ENCODE measurements at regions not wholly inside any gene's neighbourhood (a gene's known extent, or its start where the extent isn't known, plus 50 kb on each side); places are given as distances from the start of the nearest gene placed in this dataset.

DNA sequence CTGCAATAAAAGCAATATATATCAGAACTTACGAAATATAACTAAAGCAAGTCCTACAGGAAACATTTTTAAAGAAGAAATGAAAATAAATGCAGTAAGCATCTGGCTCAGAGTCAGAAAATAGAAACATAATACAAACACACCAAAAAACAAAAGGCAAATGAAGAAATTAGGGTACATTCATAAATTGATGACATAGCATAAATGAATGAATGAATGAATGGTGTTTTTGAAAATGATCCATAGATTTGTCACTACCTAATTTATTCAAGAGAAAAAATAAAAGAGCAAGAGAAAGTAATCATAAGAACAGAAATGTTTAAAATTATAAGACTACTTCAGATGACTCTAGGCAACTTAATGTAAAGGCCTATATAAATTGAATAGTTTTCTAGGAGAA lies 226.1 kb upstream of the CDH20 start:
- DNase-seq: no peak

DNA sequence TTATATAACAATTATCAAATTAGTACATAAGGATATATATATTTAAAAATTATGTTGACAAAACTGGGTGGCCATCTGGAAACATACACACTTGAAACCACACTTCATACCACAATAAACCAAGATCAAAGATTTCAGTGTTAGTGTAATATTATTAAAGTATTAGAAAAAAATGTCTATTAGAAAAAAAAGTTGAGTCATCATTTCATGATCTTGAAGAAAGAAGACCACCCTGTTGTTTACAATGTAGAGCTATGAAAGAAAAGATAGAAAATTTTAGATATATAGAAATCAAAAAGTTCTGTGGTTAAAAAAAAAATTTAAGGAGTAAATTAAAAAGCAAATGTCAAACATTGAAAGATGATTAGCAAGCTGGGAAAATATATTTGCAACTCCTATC lies 224.5 kb upstream of the CDH20 start:
- no peak for DNase-seq

DNA sequence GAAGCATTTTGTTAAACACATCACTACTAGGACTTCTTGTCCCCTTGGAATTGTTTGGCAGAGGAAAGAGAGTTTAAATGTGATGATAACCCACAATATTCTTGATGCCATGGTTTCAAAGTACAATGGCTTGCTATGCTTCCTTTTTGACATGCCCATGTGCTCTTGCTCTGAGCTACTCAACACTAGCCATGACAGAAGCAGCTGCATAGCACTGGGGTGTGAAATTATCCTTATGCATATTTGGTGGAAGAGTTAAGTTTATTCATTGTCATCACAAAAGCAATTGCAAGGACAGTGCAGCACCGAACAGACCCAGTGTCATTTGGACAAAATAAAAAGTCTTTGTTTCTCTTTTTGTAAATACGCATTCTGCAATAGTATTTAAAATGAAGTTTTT lies 209.9 kb upstream of the CDH20 start:
- DNase-seq: no peak

DNA sequence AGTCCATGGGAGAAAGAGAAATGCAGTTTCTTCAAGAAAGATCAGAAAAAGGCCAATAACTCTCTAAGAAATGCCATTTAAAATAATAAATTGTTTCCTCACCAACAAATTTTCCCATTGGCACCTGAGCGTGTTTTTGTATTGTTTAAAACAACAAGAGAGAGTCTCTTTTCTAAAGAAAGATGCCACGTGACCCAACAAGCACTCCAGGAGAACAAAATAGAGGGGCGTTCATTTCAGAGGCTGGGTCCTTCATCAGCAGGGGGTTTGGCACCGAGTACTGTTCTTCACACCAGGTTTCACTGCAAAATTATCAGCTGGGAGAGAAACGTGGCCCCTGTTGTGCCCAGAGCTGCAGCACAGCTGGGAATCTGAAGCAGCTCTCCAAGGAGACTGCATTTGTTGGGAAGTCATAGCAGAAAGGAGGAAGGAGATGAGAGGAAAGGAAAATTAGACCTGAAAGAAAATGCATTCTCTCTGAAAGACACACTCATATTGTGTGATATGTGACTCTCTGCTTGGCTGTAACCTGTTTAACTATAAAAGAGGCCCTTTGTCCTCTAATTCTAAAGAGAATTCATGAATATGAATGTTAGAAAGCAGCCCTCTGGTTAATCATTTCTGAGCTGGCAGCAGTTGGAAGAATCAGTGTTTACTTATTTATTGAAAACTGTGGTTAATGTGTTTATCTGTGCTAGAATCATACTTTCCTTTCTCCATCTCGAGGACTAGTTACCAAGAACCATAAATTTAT lies 205.3 kb upstream of the CDH20 start:
- DNase-seq: no peak

DNA sequence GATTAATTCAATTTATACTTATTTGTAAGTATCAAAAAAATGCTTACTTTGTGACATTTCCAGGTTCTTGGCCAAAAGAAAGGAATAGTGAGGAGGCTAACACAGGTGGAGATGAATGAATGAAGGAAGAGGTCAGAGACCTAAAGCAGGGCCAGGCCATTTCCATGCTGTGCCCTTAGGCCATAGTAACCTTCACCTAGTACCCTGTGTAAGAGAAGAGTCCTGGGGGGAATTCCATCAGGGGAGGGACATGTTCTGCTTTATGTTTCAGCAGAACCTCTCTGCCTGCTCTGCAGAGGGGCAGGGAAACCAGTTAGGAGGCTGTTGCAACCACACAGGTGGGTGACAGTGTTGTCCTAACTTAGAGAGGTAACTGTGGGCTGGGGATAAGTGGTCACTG lies 204.2 kb upstream of the CDH20 start:
- no peak for DNase-seq

DNA sequence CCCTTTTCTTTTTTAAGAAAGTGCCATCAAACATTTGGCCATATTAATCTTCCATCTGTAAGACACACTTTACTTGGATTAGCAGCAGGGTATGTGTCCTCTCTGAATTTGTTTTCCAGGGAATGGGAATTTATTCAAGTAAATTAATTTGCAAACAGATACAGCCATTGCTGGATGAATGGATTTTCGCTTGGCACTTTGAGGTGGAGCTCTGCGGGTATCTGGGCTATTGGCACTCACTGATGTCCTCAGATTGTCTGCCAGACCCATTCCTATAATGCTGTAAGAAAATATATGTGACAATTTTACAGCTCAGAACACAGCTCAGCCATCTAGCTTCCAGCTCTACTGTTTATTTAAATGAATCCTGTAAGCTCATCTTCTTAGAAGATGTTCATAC lies 201.2 kb upstream of the CDH20 start:
- DNase-seq: no peak

DNA sequence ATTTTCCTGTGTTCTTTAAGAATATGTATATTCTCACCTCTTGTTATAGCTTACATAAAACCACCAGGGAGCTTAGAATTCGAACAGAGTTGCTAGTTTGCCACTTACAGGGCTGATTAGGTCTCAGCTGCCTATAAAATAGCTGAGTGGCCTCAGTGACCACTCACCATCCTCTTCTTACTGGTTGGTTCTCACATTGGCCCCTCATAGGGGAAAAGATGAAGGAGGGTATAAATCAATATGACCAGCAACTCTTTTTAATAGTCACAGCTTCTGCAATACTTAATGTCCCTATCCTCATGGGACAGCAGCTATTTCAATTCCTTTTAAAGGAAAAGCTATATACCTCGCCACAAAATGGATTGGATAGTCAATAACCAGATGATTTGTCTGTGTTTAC lies 199.4 kb upstream of the CDH20 start:
- DNase-seq: no peak

DNA sequence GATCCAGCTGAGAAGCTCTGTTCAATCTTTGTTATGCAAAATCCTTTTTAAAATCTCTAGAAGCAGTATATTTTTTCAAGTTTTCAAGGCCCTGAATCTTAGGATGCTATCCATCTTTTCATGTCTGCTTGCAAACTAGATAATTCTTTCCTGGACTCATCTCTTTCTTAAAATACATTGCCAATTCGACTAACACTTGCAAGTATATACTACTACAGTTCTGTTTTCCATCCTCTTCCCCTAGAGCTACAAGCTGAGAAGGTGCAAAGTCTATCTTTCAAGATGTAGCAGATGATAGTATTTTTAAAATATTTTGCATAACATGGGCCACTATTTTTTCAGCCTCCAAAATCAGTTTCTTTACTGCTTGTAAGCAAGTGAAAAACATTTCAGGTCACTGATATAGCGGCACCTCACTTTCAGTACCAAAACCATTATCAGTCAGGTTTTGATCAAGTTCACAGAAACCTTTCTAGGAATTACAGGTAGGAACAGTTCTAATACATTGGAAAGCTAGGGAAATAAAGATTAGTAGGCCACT lies 196.4 kb upstream of the CDH20 start:
- DNase-seq: no peak

DNA sequence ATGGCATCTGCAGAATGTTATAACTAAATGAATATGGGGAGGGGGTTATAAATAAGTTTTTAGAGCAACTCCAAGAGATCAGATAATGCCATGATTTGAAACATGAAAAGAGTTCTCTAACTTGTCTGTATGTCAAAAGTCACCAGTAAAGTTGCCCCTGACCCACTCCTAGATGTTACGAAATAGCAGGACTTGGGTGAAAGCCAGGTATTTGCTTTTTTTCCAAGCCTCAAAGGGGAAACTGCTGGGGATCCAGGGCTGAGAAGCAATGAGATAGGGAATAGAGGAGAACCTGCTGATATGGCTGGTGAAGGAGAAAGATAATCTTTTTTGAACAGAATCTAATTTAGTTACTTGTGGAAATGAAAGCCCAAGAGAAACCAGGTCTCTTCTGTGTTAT lies 191.5 kb upstream of the CDH20 start:
- no peak for DNase-seq

DNA sequence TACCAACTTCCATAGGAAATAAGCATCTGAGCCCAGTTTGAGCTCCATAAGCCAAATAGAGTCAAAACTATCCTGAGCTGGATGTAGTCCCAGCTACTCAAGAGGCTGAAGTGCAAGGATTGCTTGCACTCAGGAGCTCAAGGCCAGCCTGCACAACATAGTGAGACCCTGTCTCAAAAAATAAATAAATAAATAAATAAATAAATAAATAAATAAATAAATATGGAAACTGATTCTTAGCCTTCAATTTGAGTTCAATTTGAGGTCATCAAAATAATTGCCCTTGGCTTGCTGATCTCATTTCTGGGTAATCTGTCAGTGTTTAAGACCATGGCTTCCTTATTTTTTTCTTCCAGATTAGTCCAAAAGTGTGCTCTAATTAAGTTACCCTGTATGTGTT lies 184.9 kb upstream of the CDH20 start:
- DNase-seq: no peak

DNA sequence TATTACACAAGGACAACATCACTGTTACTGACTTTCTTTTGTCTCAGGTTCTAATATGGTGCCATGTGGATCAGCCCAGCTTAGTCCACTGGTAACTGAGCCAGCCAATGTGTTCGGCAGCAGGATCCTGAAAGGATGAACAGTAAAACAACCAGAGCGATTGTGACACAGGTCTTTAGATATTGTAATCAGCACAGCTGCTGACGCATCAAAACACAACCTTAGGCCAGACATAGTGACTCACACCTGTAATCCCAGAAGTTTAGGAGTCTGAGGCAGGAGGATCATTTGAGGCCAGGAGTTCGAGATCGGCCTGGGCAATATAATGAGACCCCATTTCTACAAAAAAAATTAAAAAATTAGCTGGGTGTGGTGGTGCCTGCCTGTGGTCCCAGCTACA lies 183.4 kb upstream of the CDH20 start:
- DNase-seq: no peak

DNA sequence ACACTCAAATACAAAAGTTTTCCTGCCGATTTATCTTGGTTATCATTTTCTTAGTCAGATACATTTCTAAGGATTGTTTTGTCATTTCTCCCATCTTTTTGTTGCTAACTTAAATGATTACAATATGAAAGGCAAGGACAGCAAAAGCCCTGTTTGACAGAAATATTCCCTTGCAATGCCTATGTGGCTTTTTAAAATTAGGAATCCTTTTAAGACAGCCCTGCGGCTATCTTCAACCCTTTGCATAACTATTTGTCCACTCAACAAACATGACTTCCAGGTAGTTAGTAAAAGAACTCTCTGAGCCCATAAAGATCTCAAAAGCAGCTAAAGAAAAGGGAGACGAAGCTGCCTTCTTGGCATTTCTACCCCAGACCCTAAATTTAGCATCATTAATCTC lies 179.7 kb upstream of the CDH20 start:
- DNase-seq: no peak

DNA sequence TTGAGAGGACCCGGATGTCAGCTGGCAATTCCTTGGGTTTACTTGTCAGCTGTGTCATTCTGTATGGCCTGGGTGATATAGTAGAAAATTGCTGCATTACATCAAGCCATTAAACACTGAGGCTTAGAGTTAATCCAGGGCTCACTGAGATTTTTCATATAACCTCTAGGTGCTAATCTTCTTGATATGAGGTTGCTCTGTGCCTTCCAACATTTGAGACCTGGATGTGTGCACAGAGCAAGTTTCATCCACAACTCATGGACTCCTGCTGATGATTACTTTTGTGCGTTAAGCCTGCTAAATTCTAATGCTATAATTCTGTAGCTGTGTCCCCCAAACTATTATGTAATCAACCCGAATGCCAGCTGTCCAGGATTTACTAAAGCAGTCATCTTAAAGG lies 178.4 kb upstream of the CDH20 start:
- DNase-seq: no peak

DNA sequence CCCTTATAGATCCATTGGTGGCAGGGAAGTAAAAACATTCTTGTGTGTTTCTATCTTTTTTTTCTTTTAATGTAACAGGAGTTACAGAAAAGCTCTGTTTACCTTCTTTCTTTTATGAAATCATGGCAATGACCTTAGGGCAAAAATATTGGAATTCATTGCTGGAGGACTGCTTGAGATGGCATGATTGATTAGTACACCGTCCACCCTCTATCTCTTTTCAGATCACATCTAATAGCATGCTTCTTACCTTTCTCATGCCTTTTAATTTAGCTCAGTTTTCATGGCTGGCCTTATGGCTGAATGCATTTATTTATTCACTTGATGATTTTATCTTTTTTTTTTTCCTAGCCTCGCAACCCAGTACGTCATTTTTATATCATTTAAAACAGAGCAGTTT lies 177.6 kb upstream of the CDH20 start:
- no peak for DNase-seq

DNA sequence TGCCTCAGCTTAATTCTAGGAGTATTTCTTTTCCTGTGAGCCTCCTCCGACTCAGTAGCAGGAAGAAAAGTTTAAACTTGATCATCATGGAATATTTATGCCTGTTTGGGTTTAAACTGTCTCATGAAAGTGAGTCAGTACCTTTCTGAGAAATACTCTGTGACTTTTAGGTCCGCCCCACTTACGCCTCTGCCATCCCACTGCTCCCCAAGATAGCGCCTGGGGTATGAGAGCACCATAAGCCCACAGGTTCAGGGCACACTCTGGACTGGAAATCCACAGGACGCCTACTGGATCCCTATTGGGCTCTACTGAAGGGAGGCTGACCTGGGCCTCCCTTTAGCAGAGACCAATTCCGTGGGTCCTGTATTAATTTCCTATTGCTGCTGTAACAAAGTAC lies 175.8 kb upstream of the CDH20 start:
- no peak for DNase-seq

DNA sequence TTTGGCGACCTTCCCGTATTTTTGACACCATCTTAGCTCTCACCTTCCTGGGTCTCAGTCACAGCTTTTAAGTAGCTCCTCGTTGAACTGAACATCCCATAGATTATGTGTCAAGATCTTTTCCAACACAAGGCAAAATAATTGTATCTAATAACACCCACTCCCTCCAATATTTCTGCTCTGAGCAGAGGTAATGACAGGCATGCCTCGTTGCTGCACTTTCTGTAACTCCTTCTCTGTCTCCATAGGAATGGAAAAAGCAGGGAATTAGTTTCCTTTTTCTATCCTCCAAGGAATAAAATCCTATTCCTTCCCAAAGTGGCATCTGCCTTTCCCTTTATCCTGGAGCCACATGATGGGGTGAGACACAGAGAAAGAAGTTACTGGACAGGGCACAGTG lies 174.0 kb upstream of the CDH20 start:
- no peak for DNase-seq

DNA sequence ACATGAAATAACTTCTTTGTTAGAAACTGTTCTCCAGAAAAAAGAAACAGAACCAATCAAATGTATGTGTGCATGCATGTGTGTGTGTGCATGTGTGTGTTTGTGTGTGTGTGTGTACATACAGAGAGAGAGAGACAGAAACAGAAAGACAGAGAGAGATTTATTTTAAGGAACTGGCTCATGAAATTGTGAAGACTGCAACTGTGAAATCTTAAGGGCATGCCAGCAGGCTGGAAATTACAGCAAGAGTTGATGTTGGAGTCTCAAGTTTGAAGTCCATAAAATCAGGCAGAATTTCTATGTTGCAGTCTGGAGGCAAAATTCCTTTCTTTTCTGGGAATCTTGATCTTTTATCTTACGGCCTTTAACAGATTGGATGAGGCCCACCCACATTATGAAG lies 168.9 kb upstream of the CDH20 start:
- no peak for DNase-seq

DNA sequence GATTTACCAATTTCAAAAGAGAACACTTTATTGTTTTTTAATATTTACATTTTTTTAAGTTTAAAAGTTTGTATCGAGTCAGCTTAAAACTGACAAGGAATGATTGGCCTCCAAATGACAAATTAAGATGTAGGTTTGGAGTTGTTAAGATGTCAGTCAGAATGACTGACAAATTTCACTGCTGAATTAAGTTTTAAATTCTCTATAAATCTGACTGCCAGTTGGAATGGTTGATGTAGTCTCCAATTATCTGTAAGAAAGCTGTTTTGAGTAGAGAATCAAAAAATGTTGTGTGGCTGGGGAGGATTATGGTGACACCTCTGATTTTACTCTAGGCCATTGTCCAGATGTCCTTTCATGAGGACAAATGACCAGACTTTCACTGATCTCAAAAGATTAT lies 165.3 kb upstream of the CDH20 start:
- no peak for DNase-seq

DNA sequence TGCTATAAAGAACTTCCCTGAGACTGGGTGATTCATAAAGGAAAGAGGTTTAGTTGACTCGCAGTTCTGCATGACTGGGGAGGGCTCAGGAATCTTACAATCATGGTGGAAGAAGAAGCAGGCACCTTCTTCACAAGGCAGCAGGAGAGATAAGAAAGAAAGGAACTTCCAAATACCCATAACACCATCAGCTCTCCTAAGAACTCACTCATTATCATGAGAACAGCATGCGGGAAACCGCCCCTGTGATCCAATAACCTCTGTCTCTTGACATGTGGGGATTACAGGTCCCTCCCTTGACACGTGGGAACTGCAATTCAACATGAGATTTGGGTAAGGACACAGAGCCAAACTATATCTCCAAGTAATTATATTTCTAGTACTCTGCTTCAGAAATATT lies 163.8 kb upstream of the CDH20 start:
- DNase-seq: no peak

DNA sequence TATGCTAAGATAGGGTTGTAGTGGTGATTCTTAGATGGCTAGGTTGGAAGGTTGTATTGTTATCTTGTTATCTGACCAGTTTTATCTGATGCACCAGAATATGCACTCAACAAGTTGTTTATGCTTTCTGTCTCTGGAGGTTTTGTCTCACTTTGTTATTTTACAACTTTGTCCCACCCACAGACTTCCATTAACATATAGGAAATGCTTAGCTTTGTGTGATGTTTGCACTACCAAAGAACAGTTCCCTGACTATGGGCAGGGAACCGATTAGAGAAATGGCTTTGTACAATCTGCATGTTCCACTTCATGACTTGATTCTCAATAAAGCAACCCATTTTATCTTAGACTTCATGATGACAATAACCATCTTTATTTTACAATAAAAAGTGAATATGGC lies 160.6 kb upstream of the CDH20 start:
- DNase-seq: no peak

DNA sequence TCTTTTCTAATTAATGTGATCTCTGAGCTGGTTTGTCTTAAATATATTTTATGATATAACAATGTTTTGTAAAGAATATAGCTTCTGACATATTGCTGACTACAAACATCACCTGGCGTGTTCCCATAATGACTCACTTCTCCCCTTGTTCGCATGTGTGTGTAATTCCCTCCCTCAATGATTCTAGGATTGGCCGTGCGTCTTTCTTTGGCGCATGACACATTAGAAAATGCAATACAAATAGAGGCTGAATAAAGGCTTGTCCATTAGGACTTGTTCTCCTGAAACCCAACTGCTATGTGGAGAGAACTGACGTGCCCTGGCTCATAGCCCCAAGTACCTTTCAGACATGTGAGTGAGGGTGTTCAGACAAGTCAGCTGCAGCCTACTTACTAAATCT lies 159.7 kb upstream of the CDH20 start:
- DNase-seq: no peak

DNA sequence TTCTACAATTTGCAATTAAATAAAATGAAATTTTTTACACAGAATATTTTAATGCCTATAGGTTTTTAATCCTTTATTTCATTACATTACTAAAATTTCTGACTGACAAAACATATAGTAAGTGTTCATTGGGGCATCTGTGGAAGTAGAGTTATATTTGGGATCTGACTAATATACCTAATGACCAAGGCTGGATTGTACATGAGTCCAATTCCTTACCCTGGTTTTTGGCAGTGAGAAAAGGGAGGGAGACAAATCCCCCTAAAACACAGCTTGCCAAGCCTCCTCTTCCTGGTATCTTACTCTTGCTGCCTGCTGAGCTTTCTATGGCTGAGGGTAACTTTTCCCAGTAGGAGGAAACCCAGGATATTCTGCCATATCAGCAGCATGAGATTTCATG lies 149.4 kb upstream of the CDH20 start:
- no peak for DNase-seq

DNA sequence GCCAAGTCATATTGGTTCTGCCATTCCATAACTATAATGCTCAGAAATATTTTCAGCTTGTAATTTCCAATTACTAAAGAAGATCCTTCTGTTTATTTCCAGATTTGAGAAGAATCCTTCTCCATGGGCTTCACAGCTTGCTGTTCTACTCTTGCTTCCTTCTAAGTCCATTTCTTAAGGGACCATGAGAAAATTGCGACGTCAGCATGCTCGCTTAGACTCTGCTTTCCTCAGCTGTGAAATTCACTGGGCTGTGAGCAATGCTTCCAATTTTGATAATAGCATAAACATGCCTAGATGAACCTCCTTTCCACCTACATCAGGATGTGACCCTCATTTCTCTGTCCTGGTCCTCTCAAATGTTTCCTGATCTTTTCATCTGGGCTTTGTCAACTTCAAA lies 145.3 kb upstream of the CDH20 start:
- no peak for DNase-seq

DNA sequence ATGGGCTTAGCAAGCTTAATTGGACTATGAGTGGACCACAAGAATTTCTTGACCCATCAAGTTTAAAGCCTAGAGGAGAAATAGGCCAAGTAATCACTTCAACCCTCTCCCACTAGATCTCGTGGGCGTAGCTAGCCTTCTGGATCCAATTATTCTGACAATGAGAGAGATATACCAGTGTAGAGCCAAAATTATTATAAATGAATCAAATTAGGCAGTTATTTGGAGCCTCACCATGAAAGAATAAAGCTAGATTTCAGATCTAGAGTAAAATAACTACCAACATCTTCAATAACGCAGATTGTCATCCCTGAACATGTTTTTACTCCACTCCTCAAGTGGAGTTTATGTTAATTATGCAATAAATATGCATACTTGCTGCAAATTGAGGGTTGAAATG lies 143.9 kb upstream of the CDH20 start:
- DNase-seq: no peak

DNA sequence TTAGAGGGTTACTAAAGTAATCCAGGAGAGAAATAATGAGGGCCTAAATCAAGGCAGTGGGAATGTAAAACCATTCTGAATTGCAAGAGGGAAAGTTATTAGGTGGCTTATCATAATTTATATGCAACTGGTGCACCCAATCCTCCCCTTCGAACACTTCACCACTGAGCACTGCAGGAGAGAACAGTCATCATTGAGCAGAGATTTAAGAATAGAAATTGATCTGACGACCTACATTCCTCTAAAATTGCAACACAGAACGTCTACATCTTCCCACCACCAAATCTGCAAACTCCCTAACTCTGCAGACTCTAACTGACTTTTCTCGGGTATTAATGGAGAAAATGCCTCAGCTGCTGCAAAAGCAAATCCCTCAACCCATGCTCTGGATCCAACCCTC lies 138.5 kb upstream of the CDH20 start:
- no peak for DNase-seq

DNA sequence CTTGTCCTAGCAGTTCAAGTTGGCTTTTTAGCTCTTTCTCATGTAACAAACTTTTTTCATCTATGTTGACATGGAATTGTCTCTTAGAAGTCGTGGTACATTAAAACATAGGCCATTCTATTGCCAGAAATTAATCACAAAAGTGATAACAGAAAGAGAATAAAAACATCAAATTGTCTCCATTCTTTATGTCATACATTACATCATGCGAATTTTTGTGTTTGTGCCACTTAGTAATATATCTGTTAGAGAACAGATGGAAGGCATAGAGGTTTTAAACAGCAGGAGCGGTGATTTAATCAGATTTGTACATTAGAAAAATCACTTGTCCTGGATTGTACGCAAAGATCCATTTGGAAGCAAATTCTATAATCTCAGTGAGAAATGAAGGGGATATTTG lies 136.5 kb upstream of the CDH20 start:
- no peak for DNase-seq
